Stimulated activated CD8-positive, alpha-beta memory T cell treated with anti-CD3 and anti-CD28 coated beads, Interleukin-7, amount 100 ng/mL, for 4 hours (primary cell): ENCODE measurements at regions not wholly inside any gene's neighbourhood (a gene's known extent, or its start where the extent isn't known, plus 50 kb on each side); places are given as distances from the start of the nearest gene placed in this dataset.
"Not testable (repeated sequence)": the region's sequence is repeated elsewhere in the genome, so short reads cannot be mapped to it uniquely, and the experiment has no call there.

ENCODE experiments used
- DNase-seq, 2 donors: peaks; one replicate each; pipeline ENCODE4 v3.0.0-alpha.2; 2020; ENCODE audit warnings: low read depth in 2 of 2

GRCh38 chr4:3589946-3590924, 58.0 kb upstream of the LRPAP1 start:
- DNase-seq: not testable (repeated sequence)

- DNase-seq: not testable (repeated sequence)
Measured at GRCh38 chr4:3589379-3589778, 57.2 kb upstream of the LRPAP1 start.

GRCh38 chr4:3588517-3589194, 56.4 kb upstream of the LRPAP1 start:
- not testable (repeated sequence) for DNase-seq

GRCh38 chr4:3586596-3586995, 54.4 kb upstream of the LRPAP1 start:
- DNase-seq: not testable (repeated sequence)

- not testable (repeated sequence) for DNase-seq
Measured at GRCh38 chr4:3585567-3585966, 53.3 kb upstream of the LRPAP1 start.

GRCh38 chr4:3582091-3582475, 49.9 kb upstream of the LRPAP1 start:
- DNase-seq: no peak
